Endothelial cell of umbilical vein (primary cell): ENCODE measurements at regions not wholly inside any gene's neighbourhood (a gene's known extent, or its start where the extent isn't known, plus 50 kb on each side); places are given as distances from the start of the nearest gene placed in this dataset.

Experiments used
- EZH2 ChIP-seq: IDR thresholded peaks from 2 replicates; pipeline ENCODE4 v1.6.1; 2012; ENCODE audit warnings: borderline replicate concordance, low read depth, mild to moderate bottlenecking, moderate library complexity, low read length, inconsistent platforms; ENCODE audit not compliant: severe bottlenecking
- FOS ChIP-seq: IDR thresholded peaks from 2 replicates; pipeline ENCODE4 v1.6.1; 2011; ENCODE audit warnings: mild to moderate bottlenecking, low read length, moderate library complexity, borderline replicate concordance; ENCODE audit not compliant: insufficient read depth
- GATA2 ChIP-seq: IDR thresholded peaks from 2 replicates; pipeline ENCODE4 v1.7.0; 2011; ENCODE audit warnings: low read depth, mild to moderate bottlenecking, moderate library complexity, mixed read lengths, low read length; ENCODE audit not compliant: insufficient read length, insufficient read depth
- JUN ChIP-seq: IDR thresholded peaks from 2 replicates; pipeline ENCODE4 v1.6.1; 2011; ENCODE audit warnings: borderline replicate concordance, low read depth; ENCODE audit not compliant: insufficient read length, insufficient read depth
- MAX ChIP-seq: IDR thresholded peaks from 2 replicates; pipeline ENCODE4 v1.6.1; 2011; ENCODE audit not compliant: insufficient read depth, insufficient read length
- POLR2A ChIP-seq: IDR thresholded peaks from 2 replicates; pipeline ENCODE4 v1.6.1; 2012; ENCODE audit warnings: low read depth, mild to moderate bottlenecking, control low read depth, low read length
- POLR2AphosphoS5 ChIP-seq: IDR thresholded peaks from 2 replicates; pipeline ENCODE4 v1.6.1; 2012; ENCODE audit warnings: low read depth, mild to moderate bottlenecking, control low read depth, low read length, moderate library complexity; ENCODE audit not compliant: insufficient read depth
- TF ChIP-seq, protein P1 (sequence below), 2 donors: IDR thresholded peaks; 1 replicate in 1 of 2; 2 replicates in 1 of 2; pipeline ENCODE4 v1.5.1; 2011; ENCODE audit warnings: low read length in 2 of 2, mild to moderate bottlenecking in 2 of 2, moderate library complexity in 2 of 2, control low read depth in 1 of 2, inconsistent platforms in 1 of 2, low read depth in 1 of 2; ENCODE audit not compliant: insufficient read depth in 1 of 2; ENCODE audit errors: extremely low read depth in 1 of 2

- TF ChIP-seq, protein P1, sequence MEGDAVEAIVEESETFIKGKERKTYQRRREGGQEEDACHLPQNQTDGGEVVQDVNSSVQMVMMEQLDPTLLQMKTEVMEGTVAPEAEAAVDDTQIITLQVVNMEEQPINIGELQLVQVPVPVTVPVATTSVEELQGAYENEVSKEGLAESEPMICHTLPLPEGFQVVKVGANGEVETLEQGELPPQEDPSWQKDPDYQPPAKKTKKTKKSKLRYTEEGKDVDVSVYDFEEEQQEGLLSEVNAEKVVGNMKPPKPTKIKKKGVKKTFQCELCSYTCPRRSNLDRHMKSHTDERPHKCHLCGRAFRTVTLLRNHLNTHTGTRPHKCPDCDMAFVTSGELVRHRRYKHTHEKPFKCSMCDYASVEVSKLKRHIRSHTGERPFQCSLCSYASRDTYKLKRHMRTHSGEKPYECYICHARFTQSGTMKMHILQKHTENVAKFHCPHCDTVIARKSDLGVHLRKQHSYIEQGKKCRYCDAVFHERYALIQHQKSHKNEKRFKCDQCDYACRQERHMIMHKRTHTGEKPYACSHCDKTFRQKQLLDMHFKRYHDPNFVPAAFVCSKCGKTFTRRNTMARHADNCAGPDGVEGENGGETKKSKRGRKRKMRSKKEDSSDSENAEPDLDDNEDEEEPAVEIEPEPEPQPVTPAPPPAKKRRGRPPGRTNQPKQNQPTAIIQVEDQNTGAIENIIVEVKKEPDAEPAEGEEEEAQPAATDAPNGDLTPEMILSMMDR (IDR thresholded peaks at IDR 0.05; ENCODE audit: extremely low read depth in 1 of 2, insufficient read depth in 1 of 2, low read depth in 1 of 2, low read length in 2 of 2) = no peak
- TF ChIP-seq GATA2 (no peak), POLR2AphosphoS5 (no peak), POLR2A (no peak), JUN (no peak), MAX (no peak), EZH2 (no peak), FOS (no peak)
Measured at GRCh38 chr2:35063836-35064235, 1291.7 kb upstream of the CRIM1 start.
